ENCODE measurements at regions not wholly inside any gene's neighbourhood (a gene's known extent, or its start where the extent isn't known, plus 50 kb on each side); places are given as distances from the start of the nearest gene placed in this dataset.

GRCh38 chr2:118689456-118689855 lies 158.0 kb downstream of the EN1 start:
- no peak for TF ChIP-seq CTCF (conservative IDR thresholded peaks at IDR 0.05; ENCODE audit: low read depth)
- CTCF ChIA-PET = no interaction called here
- POLR2A ChIA-PET (ENCODE audit: low non-redundant PET) = no interaction called here
- H3K27ac ChIP-seq = no peak overlapping the region
- DNase-seq (ENCODE audit: low spot score) = no peak

GRCh38 chr2:118689033-118689432 lies 158.4 kb downstream of the EN1 start:
- ChIA-PET CTCF (no interaction called here), POLR2A (ENCODE audit: low non-redundant PET) (no interaction called here)
- no peak for TF ChIP-seq CTCF (conservative IDR thresholded peaks at IDR 0.05; ENCODE audit: low read depth)
- no peak for DNase-seq (ENCODE audit: low spot score)
- no peak overlapping the region for H3K27ac ChIP-seq

- peak; percentile 18 for DNase-seq (ENCODE audit: low spot score)
- CTCF ChIA-PET = no interaction called here
- peak overlapping the region; percentile 60 for H3K27ac ChIP-seq
- POLR2A ChIA-PET (ENCODE audit: low non-redundant PET) = no interaction called here
- TF ChIP-seq CTCF (conservative IDR thresholded peaks at IDR 0.05; ENCODE audit: low read depth) = no peak
These were observed 159.8 kb downstream of the EN1 start for GRCh38 chr2:118687698-118688097.

GRCh38 chr2:118687192-118687591 lies 160.3 kb downstream of the EN1 start:
- DNase-seq (ENCODE audit: low spot score) = peak; percentile 30
- ChIA-PET POLR2A (ENCODE audit: low non-redundant PET) (no interaction called here), CTCF (no interaction called here)
- peak overlapping the region; percentile 60; the same call in 1 of the 2 replicates for H3K27ac ChIP-seq
- TF ChIP-seq CTCF (conservative IDR thresholded peaks at IDR 0.05; ENCODE audit: low read depth) = no peak

- peak; percentile 50 for DNase-seq (ENCODE audit: low spot score)
- CTCF ChIA-PET = interaction anchor here (0.6 kb wide), 1 partner anchor 10 kb away, joined by 3 read pairs; no protein-coding TSS in a partner anchor
- POLR2A ChIA-PET (ENCODE audit: low non-redundant PET) = no interaction called here
- no peak for TF ChIP-seq CTCF (conservative IDR thresholded peaks at IDR 0.05; ENCODE audit: low read depth)
- H3K27ac ChIP-seq = no peak overlapping the region
These were observed 161.1 kb downstream of the EN1 start for GRCh38 chr2:118686346-118686745.

GRCh38 chr2:118683460-118683859 lies 164.0 kb downstream of the EN1 start:
- DNase-seq (ENCODE audit: low spot score) = no peak
- H3K27ac ChIP-seq = no peak overlapping the region
- ChIA-PET POLR2A (ENCODE audit: low non-redundant PET) (no interaction called here), CTCF (no interaction called here)
- TF ChIP-seq CTCF (conservative IDR thresholded peaks at IDR 0.05; ENCODE audit: low read depth) = no peak

- ChIA-PET POLR2A (ENCODE audit: low non-redundant PET) (no interaction called here), CTCF (no interaction called here)
- no peak for TF ChIP-seq CTCF (conservative IDR thresholded peaks at IDR 0.05; ENCODE audit: low read depth)
- no peak overlapping the region for H3K27ac ChIP-seq
- no peak for DNase-seq (ENCODE audit: low spot score)
These were observed 168.5 kb downstream of the EN1 start for GRCh38 chr2:118678985-118679384.

Data from RWPE1 (cell line).